ENCODE measurements at regions not wholly inside any gene's neighbourhood (a gene's known extent, or its start where the extent isn't known, plus 50 kb on each side); places are given as distances from the start of the nearest gene placed in this dataset.

DNA sequence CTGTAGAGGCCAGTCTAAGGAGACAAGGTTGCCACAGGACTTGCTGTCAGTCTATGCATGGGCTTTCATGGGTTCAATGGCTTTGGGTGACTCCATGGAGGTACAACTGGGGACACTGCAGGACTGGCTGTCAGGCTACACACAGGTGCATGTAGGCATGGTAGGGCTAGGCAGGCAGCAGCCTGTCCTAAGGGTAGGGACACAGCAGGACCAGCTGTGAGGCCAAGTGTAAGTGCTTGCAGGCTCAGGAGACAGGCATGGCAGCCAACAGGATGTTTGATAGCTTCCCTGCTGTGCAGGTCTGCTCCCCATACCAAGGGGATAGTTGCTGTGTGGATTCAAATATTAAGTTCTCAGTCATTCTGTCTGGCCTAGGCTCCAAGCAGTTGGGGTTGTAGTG lies 181.0 kb upstream of the NPY start:
- CTCF ChIA-PET, result no interaction called here
- Mint-ChIP-seq H3K4me3 (ENCODE audit: unreplicated experiment) (no peak overlapping the region), H3K4me1 (ENCODE audit: insufficient read depth, unreplicated experiment) (no peaks in the 10 kb centered on the region), H3K27me3 (ENCODE audit: insufficient read depth, unreplicated experiment) (no peaks in the 10 kb centered on the region), H3K9me3 (ENCODE audit: unreplicated experiment) (no peaks in the 10 kb centered on the region), H3K36me3 (ENCODE audit: insufficient read depth, unreplicated experiment) (no peaks in the 10 kb centered on the region), H3K27ac (ENCODE audit: low read depth, unreplicated experiment) (no peak overlapping the region)
- POLR2A ChIA-PET, result interaction anchor here (0.6 kb wide), 1 partner anchor 126 kb away, joined by 3 read pairs; no protein-coding TSS in a partner anchor
- no peak for DNase-seq (ENCODE audit: unreplicated experiment)
- TF ChIP-seq, protein P1, sequence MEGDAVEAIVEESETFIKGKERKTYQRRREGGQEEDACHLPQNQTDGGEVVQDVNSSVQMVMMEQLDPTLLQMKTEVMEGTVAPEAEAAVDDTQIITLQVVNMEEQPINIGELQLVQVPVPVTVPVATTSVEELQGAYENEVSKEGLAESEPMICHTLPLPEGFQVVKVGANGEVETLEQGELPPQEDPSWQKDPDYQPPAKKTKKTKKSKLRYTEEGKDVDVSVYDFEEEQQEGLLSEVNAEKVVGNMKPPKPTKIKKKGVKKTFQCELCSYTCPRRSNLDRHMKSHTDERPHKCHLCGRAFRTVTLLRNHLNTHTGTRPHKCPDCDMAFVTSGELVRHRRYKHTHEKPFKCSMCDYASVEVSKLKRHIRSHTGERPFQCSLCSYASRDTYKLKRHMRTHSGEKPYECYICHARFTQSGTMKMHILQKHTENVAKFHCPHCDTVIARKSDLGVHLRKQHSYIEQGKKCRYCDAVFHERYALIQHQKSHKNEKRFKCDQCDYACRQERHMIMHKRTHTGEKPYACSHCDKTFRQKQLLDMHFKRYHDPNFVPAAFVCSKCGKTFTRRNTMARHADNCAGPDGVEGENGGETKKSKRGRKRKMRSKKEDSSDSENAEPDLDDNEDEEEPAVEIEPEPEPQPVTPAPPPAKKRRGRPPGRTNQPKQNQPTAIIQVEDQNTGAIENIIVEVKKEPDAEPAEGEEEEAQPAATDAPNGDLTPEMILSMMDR (IDR thresholded peaks at IDR 0.05; ENCODE audit: unreplicated experiment), result no peak
- no TSS peak for BruUV-seq (replicated peaks)
- intact Hi-C loops (cut with micrococcal nuclease), result no loop called here

DNA sequence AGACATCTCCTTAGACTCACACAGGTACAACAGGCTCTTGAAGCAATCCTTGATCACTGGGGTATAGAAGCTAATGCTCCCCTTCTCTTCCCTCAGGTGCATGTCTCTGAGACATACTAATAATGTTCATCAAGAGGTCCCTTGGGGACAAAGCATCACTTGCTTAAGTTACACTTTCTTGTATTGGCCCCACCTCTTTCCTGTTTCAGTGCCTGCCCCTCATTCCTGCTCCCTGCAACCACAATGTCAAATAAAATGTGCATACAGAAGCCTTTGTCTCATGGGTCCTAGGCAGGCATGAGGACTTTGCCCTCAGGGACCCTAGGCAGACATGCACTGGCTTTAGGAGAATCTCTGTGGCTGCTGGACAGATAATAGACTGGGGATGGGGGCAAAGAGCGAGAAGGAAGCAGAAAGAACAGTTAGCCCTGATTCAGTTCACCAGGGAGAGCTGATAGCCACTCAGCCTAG lies 175.0 kb upstream of the NPY start:
- Mint-ChIP-seq H3K27ac (ENCODE audit: low read depth, unreplicated experiment) (no peak overlapping the region), H3K9me3 (ENCODE audit: unreplicated experiment) (no peaks in the 10 kb centered on the region), H3K4me3 (ENCODE audit: unreplicated experiment) (no peak overlapping the region), H3K27me3 (ENCODE audit: insufficient read depth, unreplicated experiment) (no peaks in the 10 kb centered on the region), H3K36me3 (ENCODE audit: insufficient read depth, unreplicated experiment) (no peaks in the 10 kb centered on the region), H3K4me1 (ENCODE audit: insufficient read depth, unreplicated experiment) (no peaks in the 10 kb centered on the region)
- CTCF ChIA-PET, result no interaction called here
- POLR2A ChIA-PET, result no interaction called here
- no TSS peak for BruUV-seq (replicated peaks)
- no peak for DNase-seq (ENCODE audit: unreplicated experiment)
- intact Hi-C loops (cut with micrococcal nuclease), result no loop called here
- TF ChIP-seq, protein P1 (IDR thresholded peaks at IDR 0.05; ENCODE audit: unreplicated experiment), result no peak

DNA sequence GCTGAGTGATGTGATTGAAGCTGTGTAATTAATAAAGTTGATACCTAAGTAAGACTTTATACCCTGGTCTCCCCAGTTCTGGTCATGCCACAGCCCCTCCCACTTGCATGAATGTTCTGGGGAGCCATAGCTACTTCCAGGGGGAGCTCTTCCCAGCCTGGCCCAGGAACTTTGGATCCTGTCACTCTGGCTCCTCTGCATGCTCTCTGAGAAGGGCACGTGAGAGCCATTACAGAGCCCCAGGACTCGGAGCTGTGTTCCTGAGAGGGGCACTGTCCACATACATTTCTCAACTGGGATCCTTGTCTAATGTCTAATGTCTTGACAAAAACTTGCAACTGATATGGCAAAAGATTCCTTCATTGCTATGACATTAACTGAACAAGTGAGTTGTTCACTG lies 173.9 kb upstream of the NPY start:
- no peak overlapping the region for H3K27ac Mint-ChIP-seq (ENCODE audit: low read depth, unreplicated experiment)
- TF ChIP-seq, protein P1 (IDR thresholded peaks at IDR 0.05; ENCODE audit: unreplicated experiment), result no peak
- no peaks in the 10 kb centered on the region for H3K9me3 Mint-ChIP-seq (ENCODE audit: unreplicated experiment)
- H3K4me3 Mint-ChIP-seq (ENCODE audit: unreplicated experiment), result no peak overlapping the region
- H3K36me3 Mint-ChIP-seq (ENCODE audit: insufficient read depth, unreplicated experiment), result no peaks in the 10 kb centered on the region
- POLR2A ChIA-PET, result no interaction called here
- BruUV-seq (replicated peaks), result no TSS peak
- no peak for DNase-seq (ENCODE audit: unreplicated experiment)
- intact Hi-C loops (cut with micrococcal nuclease), result no loop called here
- no peaks in the 10 kb centered on the region for H3K4me1 Mint-ChIP-seq (ENCODE audit: insufficient read depth, unreplicated experiment)
- H3K27me3 Mint-ChIP-seq (ENCODE audit: insufficient read depth, unreplicated experiment), result no peaks in the 10 kb centered on the region
- CTCF ChIA-PET, result no interaction called here

DNA sequence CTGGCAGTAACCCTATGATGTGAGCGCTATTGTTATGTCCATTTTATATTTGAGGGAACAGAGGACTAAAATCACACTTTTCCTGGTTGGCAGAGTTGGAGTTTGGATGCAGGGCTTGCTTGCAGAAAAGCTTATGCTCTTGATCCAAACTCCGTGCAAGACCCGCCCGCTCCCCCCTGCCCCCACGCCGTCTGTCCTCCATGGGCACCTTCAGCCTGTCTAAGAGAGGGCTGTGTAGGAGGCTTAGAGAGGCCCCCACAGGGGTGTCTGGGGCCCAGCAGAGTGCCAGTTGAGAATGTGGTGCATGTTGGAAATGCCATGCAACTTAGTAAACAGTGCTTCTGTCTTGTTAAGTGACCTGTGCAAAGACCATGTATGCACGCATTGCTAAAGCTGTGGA lies 170.5 kb upstream of the NPY start:
- H3K4me1 Mint-ChIP-seq (ENCODE audit: insufficient read depth, unreplicated experiment), result no peaks in the 10 kb centered on the region
- TF ChIP-seq, protein P1 (IDR thresholded peaks at IDR 0.05; ENCODE audit: unreplicated experiment), result no peak
- BruUV-seq (replicated peaks), result no TSS peak
- intact Hi-C loops (cut with micrococcal nuclease), result no loop called here
- ChIA-PET CTCF (no interaction called here), POLR2A (no interaction called here)
- no peak overlapping the region for H3K4me3 Mint-ChIP-seq (ENCODE audit: unreplicated experiment)
- H3K27me3 Mint-ChIP-seq (ENCODE audit: insufficient read depth, unreplicated experiment), result no peaks in the 10 kb centered on the region
- no peak overlapping the region for H3K27ac Mint-ChIP-seq (ENCODE audit: low read depth, unreplicated experiment)
- H3K36me3 Mint-ChIP-seq (ENCODE audit: insufficient read depth, unreplicated experiment), result no peaks in the 10 kb centered on the region
- H3K9me3 Mint-ChIP-seq (ENCODE audit: unreplicated experiment), result no peaks in the 10 kb centered on the region
- DNase-seq (ENCODE audit: unreplicated experiment), result no peak
